Bronchial epithelial cell (primary cell): ENCODE measurements at regions not wholly inside any gene's neighbourhood (a gene's known extent, or its start where the extent isn't known, plus 50 kb on each side); places are given as distances from the start of the nearest gene placed in this dataset.
"Not testable (repeated sequence)": the region's sequence is repeated elsewhere in the genome, so short reads cannot be mapped to it uniquely, and the experiment has no call there.

Experiments used
- DNase-seq: peaks from one replicate; pipeline ENCODE4 v3.0.0-alpha.2; 2010; ENCODE audit warnings: low read depth
- FAIRE-seq: peaks from 2 replicates; lab custom pipeline; 2011; peaks lifted over from hg19 to GRCh38; lab: Jason Lieb, UNC
- H3K27me3 ChIP-seq: 2 replicates; pipeline ENCODE4 v1.5.1; 2011; ENCODE audit warnings: low read length; ENCODE audit not compliant: control insufficient read depth, insufficient read depth
- H3K36me3 ChIP-seq: 2 replicates; pipeline ENCODE4 v1.5.1; 2011; ENCODE audit warnings: low read length; ENCODE audit not compliant: control insufficient read depth, insufficient read depth
- H3K4me3 ChIP-seq: 2 replicates; pipeline ENCODE4 v1.5.1; 2011; ENCODE audit warnings: mild to moderate bottlenecking, low read depth, low read length, control low read depth
- CTCF ChIP-seq: IDR thresholded peaks from 2 replicates; pipeline ENCODE4 v1.5.1; 2011; ENCODE audit warnings: mild to moderate bottlenecking, moderate library complexity, low read length, control low read depth, inconsistent platforms; ENCODE audit not compliant: insufficient read depth, severe bottlenecking

DNA sequence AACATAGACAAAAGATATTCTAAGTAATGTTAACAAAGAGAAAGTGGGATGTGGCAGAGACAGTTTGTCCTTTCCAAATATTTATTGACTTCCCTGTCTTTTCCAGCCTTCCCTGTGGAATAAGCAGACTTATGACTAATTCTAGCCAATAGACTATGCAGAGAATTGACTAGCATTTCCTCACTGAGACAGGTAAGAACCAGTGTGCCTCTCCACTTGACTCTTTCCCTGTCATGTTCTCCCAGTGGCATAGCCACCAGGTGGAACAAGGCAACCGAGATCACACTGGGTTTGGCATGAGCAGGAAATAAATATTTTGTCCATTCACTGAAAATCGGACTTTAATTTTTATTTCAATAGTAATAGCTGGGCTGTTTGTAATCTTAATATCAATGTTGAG is 168.1 kb upstream of the CTAGE1 start:
- FAIRE-seq, result no peak
- Histone ChIP-seq H3K27me3 (no peaks in the 10 kb centered on the region), H3K36me3 (no peaks in the 10 kb centered on the region), H3K4me3 (no peak overlapping the region)
- peak; percentile 46 for DNase-seq
- TF ChIP-seq CTCF, result no peak

DNA sequence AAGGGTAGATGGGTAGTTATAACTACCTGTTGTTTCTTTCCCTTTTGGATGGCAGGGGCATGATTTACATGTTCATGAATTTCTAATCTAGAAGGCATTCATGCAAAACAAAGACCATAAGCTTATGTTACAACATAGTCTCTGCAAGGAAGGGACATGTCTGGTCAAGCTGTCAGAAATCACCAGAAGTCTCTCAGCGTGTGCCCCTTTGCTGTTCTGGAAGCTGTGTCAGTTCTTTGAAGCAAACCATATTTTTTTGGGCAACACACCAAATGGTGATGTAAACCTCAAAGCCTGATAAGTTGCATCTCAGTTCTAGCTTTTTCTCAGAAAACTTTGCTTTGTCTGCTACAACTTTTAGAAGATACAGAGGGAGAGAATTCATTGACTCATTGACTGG is 173.5 kb upstream of the CTAGE1 start:
- H3K36me3 ChIP-seq, result no peaks in the 10 kb centered on the region
- H3K4me3 ChIP-seq, result no peak overlapping the region
- FAIRE-seq (peak; percentile 13), DNase-seq (peak; percentile 93)
- H3K27me3 ChIP-seq, result no peaks in the 10 kb centered on the region
- TF ChIP-seq CTCF, result no peak

DNA sequence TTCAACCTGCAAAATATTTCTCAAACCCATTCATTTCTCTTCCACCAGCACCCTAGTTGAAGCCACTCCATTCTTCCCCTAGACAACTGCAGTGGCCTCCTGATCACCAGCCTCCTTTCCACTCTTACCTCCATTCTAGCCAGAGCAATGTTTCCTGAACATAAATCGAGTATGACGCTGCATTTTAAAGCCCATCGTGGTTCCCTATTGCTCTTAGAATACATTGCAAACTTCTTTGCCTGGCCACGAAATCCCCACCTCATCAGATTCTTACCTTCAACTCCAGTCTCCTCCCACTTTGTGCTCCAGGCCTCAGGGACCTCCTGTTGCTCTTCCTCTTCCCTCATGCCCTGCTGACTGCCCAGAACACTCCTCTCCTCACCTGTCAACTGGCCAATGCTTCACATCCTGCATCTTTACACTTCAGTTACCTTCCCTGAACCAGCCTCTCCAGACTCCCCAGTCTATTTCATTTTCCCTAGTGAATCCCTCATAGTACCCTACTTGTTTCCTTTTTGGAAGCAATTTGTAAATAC is 176.5 kb upstream of the CTAGE1 start:
- DNase-seq (no peak), FAIRE-seq (peak; percentile 55)
- H3K4me3 ChIP-seq, result no peak overlapping the region
- no peaks in the 10 kb centered on the region for H3K36me3 ChIP-seq
- TF ChIP-seq CTCF, result no peak
- H3K27me3 ChIP-seq, result no peaks in the 10 kb centered on the region

GRCh38 chr18:22601481-22601880 is 183.8 kb upstream of the CTAGE1 start:
- FAIRE-seq (no peak), DNase-seq (no peak)
- H3K27me3 ChIP-seq, result no peaks in the 10 kb centered on the region
- no peak for TF ChIP-seq CTCF
- H3K4me3 ChIP-seq, result no peak overlapping the region
- no peaks in the 10 kb centered on the region for H3K36me3 ChIP-seq

DNA sequence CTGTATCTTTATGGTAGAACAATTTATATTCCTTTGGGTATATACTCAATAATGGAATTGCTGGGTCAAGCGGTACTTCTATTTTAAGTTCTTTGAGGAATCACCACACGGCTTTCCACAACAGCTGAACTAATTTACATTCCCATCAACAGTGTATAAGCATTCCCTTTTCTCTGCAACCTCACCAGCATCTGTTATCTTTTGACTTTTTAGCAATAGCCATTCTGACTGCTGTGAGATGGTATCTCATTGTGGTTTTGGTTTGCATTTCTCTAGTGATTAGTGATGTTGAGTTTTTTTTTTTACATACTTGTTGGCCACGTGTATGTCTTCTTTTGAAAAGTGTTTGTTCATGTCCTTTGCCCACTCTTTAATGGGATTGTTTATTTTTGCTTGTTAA is 184.7 kb upstream of the CTAGE1 start:
- H3K4me3 ChIP-seq, DNase-seq, H3K36me3 ChIP-seq, H3K27me3 ChIP-seq, FAIRE-seq: not testable (repeated sequence)

- DNase-seq (no peak), FAIRE-seq (no peak)
- Histone ChIP-seq H3K4me3 (no peak overlapping the region), H3K36me3 (no peaks in the 10 kb centered on the region), H3K27me3 (no peaks in the 10 kb centered on the region)
- no peak for TF ChIP-seq CTCF
Measured at GRCh38 chr18:22603902-22604301, 186.2 kb upstream of the CTAGE1 start.
